WTC11 (cell line): ENCODE measurements at regions not wholly inside any gene's neighbourhood (a gene's known extent, or its start where the extent isn't known, plus 50 kb on each side); places are given as distances from the start of the nearest gene placed in this dataset.

Source experiments
- ATAC-seq: fragments of 200-7000 bp; cut with Tn5 transposase; 2 replicates; pipeline ENCODE4 v1.10.0; 2021; ENCODE audit warnings: mild to moderate bottlenecking, moderate library complexity
- CTCF ChIA-PET: fragments of 300-600 bp; sonication (Branson Sonifier 250); formaldehyde crosslinking; loops from one replicate; lab custom pipeline; 2021; ENCODE audit warnings: antibody characterized with exemption; lab: Charles Lee
- POLR2A ChIA-PET: fragments of 350-600 bp; sonication (Branson Sonifier 250); formaldehyde crosslinking; loops from one replicate; lab custom pipeline; 2021; ENCODE audit warnings: antibody characterized with exemption; lab: Charles Lee
- DNase-seq: peaks from one replicate; pipeline ENCODE4 v3.0.0; 2021; ENCODE audit warnings: low spot score
- H3K27ac Mint-ChIP-seq: 2 replicates; pipeline ENCODE4 v1.8.0; 2021; ENCODE audit warnings: mixed read lengths
- H3K27me3 Mint-ChIP-seq: 2 replicates; pipeline ENCODE4 v1.8.0; 2021; ENCODE audit warnings: low read depth, mild to moderate bottlenecking, moderate library complexity, mixed read lengths
- H3K36me3 Mint-ChIP-seq: 2 replicates; pipeline ENCODE4 v1.8.0; 2021; ENCODE audit warnings: mixed read lengths
- H3K4me1 Mint-ChIP-seq: 2 replicates; pipeline ENCODE4 v1.8.0; 2022; ENCODE audit warnings: mixed read lengths
- H3K4me3 Mint-ChIP-seq: 2 replicates; pipeline ENCODE4 v1.8.0; 2021; ENCODE audit warnings: mild to moderate bottlenecking, moderate library complexity, mixed read lengths
- H3K9me3 Mint-ChIP-seq: 2 replicates; pipeline ENCODE4 v1.8.0; 2021; ENCODE audit warnings: mixed read lengths
- AFF4 ChIP-seq: sonication (generic); formaldehyde crosslinking; IDR thresholded peaks from 2 replicates; pipeline ENCODE4 v1.8.1; 2023; ENCODE audit warnings: mild to moderate bottlenecking, missing genetic modification reagents, borderline replicate concordance
- ARID4B ChIP-seq: sonication (generic); formaldehyde crosslinking; IDR thresholded peaks from 2 replicates; pipeline ENCODE4 v1.8.0; 2023; ENCODE audit warnings: missing genetic modification reagents, mild to moderate bottlenecking, borderline replicate concordance
- ATF2 ChIP-seq: sonication (generic); formaldehyde crosslinking; IDR thresholded peaks from 2 replicates; pipeline ENCODE4 v1.8.1; 2022; ENCODE audit warnings: low read depth, missing genetic modification reagents, borderline replicate concordance
- ATF3 ChIP-seq: sonication (generic); formaldehyde crosslinking; conservative IDR thresholded peaks from 2 replicates; pipeline ENCODE4 v1.8.1; 2022; ENCODE audit warnings: mild to moderate bottlenecking, missing genetic modification reagents
- CREB1 ChIP-seq: sonication (generic); formaldehyde crosslinking; IDR thresholded peaks from 2 replicates; pipeline ENCODE4 v1.8.0; 2023; ENCODE audit warnings: mild to moderate bottlenecking, missing genetic modification reagents
- ETV6 ChIP-seq: sonication (generic); formaldehyde crosslinking; IDR thresholded peaks from 2 replicates; pipeline ENCODE4 v1.8.1; 2022; ENCODE audit warnings: mild to moderate bottlenecking, missing genetic modification reagents
- MYBL2 ChIP-seq: sonication (generic); formaldehyde crosslinking; IDR thresholded peaks from 2 replicates; pipeline ENCODE4 v1.8.1; 2023; ENCODE audit warnings: mild to moderate bottlenecking, moderate library complexity, missing genetic modification reagents
- PRDM15 ChIP-seq: sonication (generic); formaldehyde crosslinking; IDR thresholded peaks from 2 replicates; pipeline ENCODE4 v1.8.0; 2022; ENCODE audit warnings: missing genetic modification reagents
- PRRX2 ChIP-seq: fragments of 250-450 bp; sonication (Bioruptor Pico); IDR thresholded peaks from 2 replicates; pipeline ENCODE4 v1.8.0; 2021; ENCODE audit warnings: mild to moderate bottlenecking
- ZBTB21 ChIP-seq: sonication (generic); formaldehyde crosslinking; IDR thresholded peaks from 2 replicates; pipeline ENCODE4 v1.8.1; 2023; ENCODE audit warnings: mild to moderate bottlenecking, missing genetic modification reagents, borderline replicate concordance
- ZMAT4 ChIP-seq: fragments of 250-450 bp; sonication (Bioruptor Pico); IDR thresholded peaks from 2 replicates; pipeline ENCODE4 v1.9.0; 2021; ENCODE audit warnings: mild to moderate bottlenecking
- ZNF138 ChIP-seq: sonication (generic); formaldehyde crosslinking; conservative IDR thresholded peaks from 2 replicates; pipeline ENCODE4 v1.8.1; 2022; ENCODE audit warnings: mild to moderate bottlenecking, moderate library complexity, missing genetic modification reagents
- ZNF263 ChIP-seq: sonication (generic); formaldehyde crosslinking; IDR thresholded peaks from 2 replicates; pipeline ENCODE4 v1.8.1; 2022; ENCODE audit warnings: low read depth, mild to moderate bottlenecking, moderate library complexity, missing genetic modification reagents
- ZNF281 ChIP-seq: sonication (generic); formaldehyde crosslinking; IDR thresholded peaks from 2 replicates; pipeline ENCODE4 v1.8.0; 2023; ENCODE audit warnings: mild to moderate bottlenecking, missing genetic modification reagents
- ZNF425 ChIP-seq: fragments of 250-450 bp; sonication (Bioruptor Pico); conservative IDR thresholded peaks from 2 replicates; pipeline ENCODE4 v1.9.0; 2021; ENCODE audit warnings: mild to moderate bottlenecking

- TF ChIP-seq MYBL2 (no peak), ZNF263 (CRISPR knock-in tag) (no peak), CREB1 (CRISPR knock-in tag) (no peak), ZNF138 (CRISPR knock-in tag) (no peak), ZBTB21 (CRISPR knock-in tag) (no peak), PRDM15 (no peak), ZNF425 (CRISPR knock-in tag) (no peak), ZNF281 (CRISPR knock-in tag) (no peak), ATF2 (CRISPR knock-in tag) (no peak), PRRX2 (no peak), ETV6 (CRISPR knock-in tag) (no peak), AFF4 (CRISPR knock-in tag) (no peak), ATF3 (CRISPR knock-in tag) (no peak), ARID4B (CRISPR knock-in tag) (no peak), ZMAT4 (CRISPR knock-in tag) (no peak)
- H3K36me3 Mint-ChIP-seq = peaks cover under 1% of the 10 kb centered on the region; the same call in 1 of the 2 replicates
- POLR2A ChIA-PET = no interaction called here
- DNase-seq (no peak), ATAC-seq (no peak)
- H3K27ac Mint-ChIP-seq = no peak overlapping the region
- peaks cover 9% of the 10 kb centered on the region for H3K4me1 Mint-ChIP-seq
- H3K9me3 Mint-ChIP-seq = peaks cover 17% of the 10 kb centered on the region; the same call in 1 of the 2 replicates
- CTCF ChIA-PET = no interaction called here
- no peak overlapping the region for H3K4me3 Mint-ChIP-seq
- H3K27me3 Mint-ChIP-seq = no peaks in the 10 kb centered on the region
Measured at GRCh38 chr13:104355041-104355670, 1288.9 kb upstream of the SLC10A2 start.
